ENCODE measurements at regions not wholly inside any gene's neighbourhood (a gene's known extent, or its start where the extent isn't known, plus 50 kb on each side); places are given as distances from the start of the nearest gene placed in this dataset.
A peak's percentile ranks its signal among the peaks of the same experiment; 100 is the strongest.
"Not testable (repeated sequence)": the region's sequence is repeated elsewhere in the genome, so short reads cannot be mapped to it uniquely, and the experiment has no call there.

GRCh38 chrX:40808203-40808602 is 72.9 kb upstream of the MED14 start:
- Histone ChIP-seq H3K9me3 (no peaks in the 10 kb centered on the region), H3K27me3 (peaks cover 0 to 3% (median 0%) of the 10 kb centered on the region in 4 donors), H3K36me3 (no peaks in the 10 kb centered on the region), H3K4me3 (no peak overlapping the region), H3K4me1 (no peaks in the 10 kb centered on the region), H3K27ac (replicated peaks in 1 of 4) (no peak overlapping the region)
- intact Hi-C loops (cut with DNase I): no loop called here
- TF ChIP-seq POLR2A (IDR thresholded peaks at IDR 0.05; ENCODE audit: low read depth) (no peak), EP300 (IDR thresholded peaks at IDR 0.05) (no peak), CTCF (IDR thresholded peaks at IDR 0.05) (no peak), POLR2AphosphoS5 (IDR thresholded peaks at IDR 0.05) (no peak)
- DNase-seq (ENCODE audit: extremely low spot score): no peak
- WGBS: 92% methylated on average over 2 of the region's 2 CpGs

DNA sequence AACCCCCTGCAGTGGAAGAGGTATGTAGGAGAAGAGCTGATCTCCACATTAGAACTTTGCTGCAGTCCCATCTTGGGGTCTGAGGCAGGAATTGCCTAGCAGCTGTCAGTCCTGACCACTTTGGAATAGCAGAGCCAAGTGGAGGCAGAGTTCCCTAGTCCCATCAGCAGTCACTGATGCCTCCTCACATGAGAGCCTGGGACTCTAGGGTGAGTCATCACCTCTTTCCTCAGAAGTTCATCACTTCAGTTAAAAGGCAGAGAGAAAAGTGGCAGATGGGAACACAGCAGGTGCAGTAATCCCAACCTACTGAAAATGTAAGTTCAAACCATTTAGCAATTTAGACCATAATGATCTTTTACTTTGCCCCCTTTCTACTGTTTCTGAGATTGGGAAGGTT is 73.9 kb upstream of the MED14 start:
- Histone ChIP-seq H3K9me3 (no peaks in the 10 kb centered on the region), H3K27ac (replicated peaks in 1 of 4) (no peak overlapping the region), H3K27me3 (peaks cover 0 to 3% (median 0%) of the 10 kb centered on the region in 4 donors), H3K4me3 (no peak overlapping the region), H3K4me1 (no peaks in the 10 kb centered on the region), H3K36me3 (no peaks in the 10 kb centered on the region)
- TF ChIP-seq EP300 (IDR thresholded peaks at IDR 0.05): no peak
- no peak for TF ChIP-seq POLR2AphosphoS5 (IDR thresholded peaks at IDR 0.05)
- no peak for TF ChIP-seq POLR2A (IDR thresholded peaks at IDR 0.05; ENCODE audit: low read depth)
- no peak for TF ChIP-seq CTCF (IDR thresholded peaks at IDR 0.05)
- intact Hi-C loops (cut with DNase I): no loop called here
- no peak for DNase-seq (ENCODE audit: extremely low spot score)

- intact Hi-C loops (cut with DNase I); H3K4me3 ChIP-seq; H3K27ac ChIP-seq (replicated peaks in 1 of 4); H3K27me3 ChIP-seq; H3K36me3 ChIP-seq; DNase-seq (ENCODE audit: extremely low spot score); H3K9me3 ChIP-seq; H3K4me1 ChIP-seq: not testable (repeated sequence)
Observed at GRCh38 chrX:40815045-40815444, 79.7 kb upstream of the MED14 start.

- H3K4me3 ChIP-seq: no peak overlapping the region
- no peaks in the 10 kb centered on the region for H3K27me3 ChIP-seq
- intact Hi-C loops (cut with DNase I): no loop called here
- no peak for DNase-seq (ENCODE audit: extremely low spot score)
- WGBS: 77% methylated on average over 6 of the region's 6 CpGs
- no peaks in the 10 kb centered on the region for H3K36me3 ChIP-seq
- TF ChIP-seq EP300 (IDR thresholded peaks at IDR 0.05): no peak
- TF ChIP-seq POLR2A (IDR thresholded peaks at IDR 0.05; ENCODE audit: low read depth): no peak
- no peak for TF ChIP-seq CTCF (IDR thresholded peaks at IDR 0.05)
- TF ChIP-seq POLR2AphosphoS5 (IDR thresholded peaks at IDR 0.05): no peak
- no peaks in the 10 kb centered on the region for H3K9me3 ChIP-seq
- peak overlapping the region in 1 of 4 donors; percentile 31 for H3K27ac ChIP-seq (replicated peaks in 1 of 4)
- H3K4me1 ChIP-seq: no peaks in the 10 kb centered on the region
Observed at GRCh38 chrX:40816906-40817305, 81.6 kb upstream of the MED14 start.

DNA sequence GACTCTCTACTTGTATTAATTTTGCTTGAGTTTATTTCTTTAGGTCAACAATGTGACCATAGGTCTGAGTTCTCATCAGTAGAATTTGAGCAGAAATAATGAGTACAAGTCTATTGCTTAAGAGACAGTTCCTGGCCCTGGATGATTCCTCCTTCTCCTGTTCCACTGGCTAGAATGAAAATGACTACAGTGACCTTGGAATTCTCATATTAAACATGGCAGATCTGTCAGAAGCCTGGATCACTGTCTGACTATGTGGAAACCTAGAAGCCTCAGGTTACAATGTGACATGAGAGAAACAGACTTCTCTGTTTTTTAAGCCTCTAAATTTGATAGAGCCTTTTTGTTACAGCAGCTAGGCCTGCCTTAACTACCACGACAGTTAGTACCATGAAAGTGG is 82.9 kb upstream of the MED14 start:
- Histone ChIP-seq H3K9me3 (peaks cover 0 to 6% (median 0%) of the 10 kb centered on the region in 4 donors), H3K4me3 (no peak overlapping the region), H3K4me1 (no peaks in the 10 kb centered on the region), H3K36me3 (no peaks in the 10 kb centered on the region), H3K27ac (replicated peaks in 1 of 4) (no peak overlapping the region), H3K27me3 (no peaks in the 10 kb centered on the region)
- intact Hi-C loops (cut with DNase I): no loop called here
- no peak for DNase-seq (ENCODE audit: extremely low spot score)
- TF ChIP-seq CTCF (IDR thresholded peaks at IDR 0.05): no peak
- no peak for TF ChIP-seq POLR2A (IDR thresholded peaks at IDR 0.05; ENCODE audit: low read depth)
- TF ChIP-seq POLR2AphosphoS5 (IDR thresholded peaks at IDR 0.05): no peak
- TF ChIP-seq EP300 (IDR thresholded peaks at IDR 0.05): no peak
- WGBS: 79% methylated on average over 1 of the region's 1 CpG
